ENCODE measurements at regions not wholly inside any gene's neighbourhood (a gene's known extent, or its start where the extent isn't known, plus 50 kb on each side); places are given as distances from the start of the nearest gene placed in this dataset.

DNA sequence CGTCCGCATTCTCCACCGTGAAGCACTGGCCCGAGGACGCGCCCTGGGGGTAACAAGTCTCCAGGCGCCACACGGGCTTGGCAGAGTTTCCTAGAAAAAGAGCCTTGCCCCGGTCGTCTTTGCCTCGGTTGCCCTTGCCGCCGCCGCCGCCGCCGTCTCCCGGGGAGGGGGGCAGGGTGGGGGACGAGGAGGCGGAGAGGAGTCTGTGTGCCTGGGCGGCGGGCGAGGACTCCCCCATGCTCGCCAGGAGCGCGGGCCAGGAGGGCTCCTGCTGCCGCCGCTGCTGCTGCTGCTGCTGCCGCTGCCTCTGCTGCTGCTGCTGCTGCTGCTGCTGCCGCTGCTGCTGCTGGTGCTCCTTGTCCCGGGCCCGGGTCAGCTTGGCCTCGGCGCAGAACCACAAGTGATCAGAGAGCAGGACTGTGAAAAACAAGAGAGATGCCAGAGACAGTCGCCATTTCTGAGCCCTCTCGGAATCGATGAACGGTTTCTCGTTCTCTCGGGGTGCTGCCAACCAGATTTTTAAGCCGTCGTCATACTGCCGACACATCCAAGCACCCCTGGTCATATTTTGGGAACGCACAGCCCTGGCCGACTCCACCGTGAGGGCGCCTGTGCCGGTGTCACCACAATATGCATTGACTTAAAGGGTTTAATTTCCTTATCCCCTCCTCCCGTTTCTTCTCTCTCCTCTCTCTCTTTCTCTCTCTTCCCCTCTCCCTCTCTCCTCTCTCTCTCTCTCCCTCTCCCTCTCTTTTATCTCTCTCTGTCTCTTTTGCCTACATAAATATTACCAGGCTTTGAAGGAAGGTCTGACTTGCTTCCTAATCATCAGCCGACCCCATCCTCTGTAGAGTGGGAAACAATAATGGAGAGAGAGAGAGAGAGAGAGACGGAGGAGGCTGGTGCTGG is 349.1 kb downstream of the LIG4 start:
- no peak for TF ChIP-seq MYC (IDR thresholded peaks at IDR 0.05; ENCODE audit: low read depth, low read length)
- TF ChIP-seq CTCF (IDR thresholded peaks at IDR 0.05; ENCODE audit: extremely low read depth in 1 of 2, insufficient read depth in 1 of 2, low read depth in 1 of 2, low read length in 2 of 2), result no peak
- TF ChIP-seq EZH2 (IDR thresholded peaks at IDR 0.05; ENCODE audit: borderline replicate concordance, low read depth, low read length, severe bottlenecking), result peak; percentile 36
- TF ChIP-seq, protein P1, sequence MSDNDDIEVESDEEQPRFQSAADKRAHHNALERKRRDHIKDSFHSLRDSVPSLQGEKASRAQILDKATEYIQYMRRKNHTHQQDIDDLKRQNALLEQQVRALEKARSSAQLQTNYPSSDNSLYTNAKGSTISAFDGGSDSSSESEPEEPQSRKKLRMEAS (IDR thresholded peaks at IDR 0.05; ENCODE audit: insufficient read depth, insufficient read length), result no peak
- no peak for TF ChIP-seq JUN (IDR thresholded peaks at IDR 0.05; ENCODE audit: borderline replicate concordance, insufficient read depth, insufficient read length, low read depth)
- no peak for TF ChIP-seq POLR2A (IDR thresholded peaks at IDR 0.05; ENCODE audit: low read depth, low read length)
- TF ChIP-seq POLR2AphosphoS5 (IDR thresholded peaks at IDR 0.05; ENCODE audit: insufficient read depth, low read depth, low read length), result no peak
